GM13976 (cell line): ENCODE measurements at regions not wholly inside any gene's neighbourhood (a gene's known extent, or its start where the extent isn't known, plus 50 kb on each side); places are given as distances from the start of the nearest gene placed in this dataset.
"Not testable (repeated sequence)": the region's sequence is repeated elsewhere in the genome, so short reads cannot be mapped to it uniquely, and the experiment has no call there.

ENCODE experiments used
- DNase-seq: peaks from one replicate; pipeline ENCODE4 v3.0.0; 2012; ENCODE audit warnings: low spot score
- in situ Hi-C: fragments of 300-500 bp; cut with MboI; formaldehyde crosslinking; loops from one replicate; pipeline ENCODE4 v1.12.0; 2022; ENCODE audit warnings: low sequenced_read_pairs, mixed read lengths, inconsistent platforms; ENCODE audit not compliant: unreplicated experiment
- TF ChIP-seq, protein P1 (sequence below): IDR thresholded peaks from 2 replicates; pipeline ENCODE4 v1.5.1; 2012; ENCODE audit warnings: borderline replicate concordance, mild to moderate bottlenecking; ENCODE audit not compliant: insufficient read depth; ENCODE audit errors: extremely low read depth, missing control alignments, control extremely low read depth

DNA sequence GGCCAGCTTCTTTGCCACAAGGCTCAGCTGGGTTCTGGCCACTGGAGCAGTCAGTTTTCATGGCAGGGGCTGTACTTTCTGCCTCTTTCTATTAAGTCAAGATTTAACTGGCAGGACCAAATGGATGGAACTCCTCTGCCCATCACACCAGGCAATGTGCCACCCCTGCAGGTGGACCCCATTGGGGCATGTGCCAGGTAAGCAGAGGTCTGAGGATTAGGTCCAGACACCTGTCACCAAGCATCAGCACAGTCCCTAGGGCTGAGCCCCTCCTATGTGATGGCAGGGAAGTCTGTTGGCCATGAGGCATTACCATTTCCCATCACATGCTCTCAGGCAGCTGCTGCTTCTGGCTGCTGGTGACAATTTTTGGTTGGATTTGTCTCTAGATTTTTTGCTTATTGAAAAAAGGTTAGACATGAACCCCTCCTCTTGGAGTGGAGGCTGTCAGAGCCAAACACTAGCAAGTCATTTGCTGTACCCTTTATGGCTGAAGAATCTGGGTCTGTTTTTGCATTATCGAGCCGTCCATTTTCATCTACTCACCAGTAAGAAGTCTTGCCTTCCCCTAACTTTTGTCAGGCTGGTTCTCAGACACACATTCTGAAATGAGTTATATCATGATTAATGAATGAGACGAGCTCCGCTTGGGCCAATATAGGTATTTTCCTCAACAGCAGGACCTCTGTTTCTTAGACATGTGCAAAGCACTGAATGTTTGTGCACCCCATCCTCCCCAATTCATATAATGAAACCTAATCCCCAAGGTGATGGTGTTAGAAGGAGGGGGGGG lies 328.0 kb downstream of the TSN start:
- DNase-seq: no peak
- in situ Hi-C loops: no loop called here
- TF ChIP-seq, protein P1, sequence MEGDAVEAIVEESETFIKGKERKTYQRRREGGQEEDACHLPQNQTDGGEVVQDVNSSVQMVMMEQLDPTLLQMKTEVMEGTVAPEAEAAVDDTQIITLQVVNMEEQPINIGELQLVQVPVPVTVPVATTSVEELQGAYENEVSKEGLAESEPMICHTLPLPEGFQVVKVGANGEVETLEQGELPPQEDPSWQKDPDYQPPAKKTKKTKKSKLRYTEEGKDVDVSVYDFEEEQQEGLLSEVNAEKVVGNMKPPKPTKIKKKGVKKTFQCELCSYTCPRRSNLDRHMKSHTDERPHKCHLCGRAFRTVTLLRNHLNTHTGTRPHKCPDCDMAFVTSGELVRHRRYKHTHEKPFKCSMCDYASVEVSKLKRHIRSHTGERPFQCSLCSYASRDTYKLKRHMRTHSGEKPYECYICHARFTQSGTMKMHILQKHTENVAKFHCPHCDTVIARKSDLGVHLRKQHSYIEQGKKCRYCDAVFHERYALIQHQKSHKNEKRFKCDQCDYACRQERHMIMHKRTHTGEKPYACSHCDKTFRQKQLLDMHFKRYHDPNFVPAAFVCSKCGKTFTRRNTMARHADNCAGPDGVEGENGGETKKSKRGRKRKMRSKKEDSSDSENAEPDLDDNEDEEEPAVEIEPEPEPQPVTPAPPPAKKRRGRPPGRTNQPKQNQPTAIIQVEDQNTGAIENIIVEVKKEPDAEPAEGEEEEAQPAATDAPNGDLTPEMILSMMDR: no peak

DNA sequence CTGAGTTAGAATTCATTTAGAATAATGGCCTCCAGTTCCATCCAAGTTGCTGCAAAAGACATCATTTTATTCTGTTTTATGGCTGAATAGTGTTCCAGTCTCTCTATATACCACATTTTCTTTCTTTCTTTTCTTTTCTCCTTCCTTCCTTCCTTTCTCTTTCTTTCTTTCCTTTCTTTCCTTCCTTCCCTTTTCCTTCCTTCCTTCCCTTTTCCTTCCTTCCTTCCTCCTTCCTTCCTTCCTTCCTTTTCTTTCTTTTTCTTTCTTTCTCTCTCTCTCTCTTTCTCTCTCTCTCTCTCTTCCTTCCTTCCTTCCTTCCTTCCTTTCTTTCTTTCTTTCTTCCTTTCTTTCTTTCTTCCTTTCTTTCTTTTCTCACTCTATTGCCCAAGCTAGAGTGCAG lies 330.2 kb downstream of the TSN start:
- DNase-seq, in situ Hi-C loops: not testable (repeated sequence)

DNA sequence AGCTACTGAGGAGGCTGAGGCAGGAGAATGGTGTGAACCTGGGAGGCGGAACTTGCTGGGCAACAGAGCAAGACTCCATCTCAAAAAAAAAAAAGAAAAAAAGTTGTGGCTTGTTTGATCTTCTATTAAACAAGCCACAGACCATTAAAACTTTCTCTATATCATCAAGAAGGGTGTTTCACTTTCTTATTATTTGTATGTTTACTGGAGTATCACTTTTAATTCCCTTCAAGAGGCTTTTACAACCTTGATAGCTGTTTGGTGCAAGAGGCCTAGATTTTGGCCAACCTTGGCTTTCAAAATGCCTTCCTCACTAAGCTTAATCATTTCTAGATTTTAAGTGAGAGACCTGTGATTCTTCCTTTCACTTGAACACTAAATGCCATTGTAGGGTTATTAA lies 339.1 kb downstream of the TSN start:
- no peak for DNase-seq
- TF ChIP-seq, protein P1: no peak
- in situ Hi-C loops: no loop called here

DNA sequence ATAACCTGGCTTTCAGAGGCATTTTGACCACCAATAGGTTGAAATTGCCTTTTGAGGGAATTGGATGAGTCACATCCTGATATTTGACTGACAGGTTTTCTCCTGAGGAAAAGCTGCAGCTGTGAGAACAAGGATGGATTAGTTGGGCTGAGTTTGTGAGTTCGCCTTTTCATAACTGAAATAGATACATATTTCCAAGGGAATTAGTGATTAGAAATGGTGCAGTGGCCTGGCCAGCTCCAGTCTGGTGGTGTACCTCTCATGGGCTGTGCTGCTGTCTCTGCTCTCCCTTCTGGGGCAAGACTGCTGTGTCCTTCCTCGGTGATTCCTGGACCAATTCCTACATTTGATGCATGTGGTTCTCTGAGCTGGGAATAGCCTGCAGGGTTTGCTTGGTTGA lies 341.3 kb downstream of the TSN start:
- in situ Hi-C loops: no loop called here
- TF ChIP-seq, protein P1: no peak
- DNase-seq: no peak

DNA sequence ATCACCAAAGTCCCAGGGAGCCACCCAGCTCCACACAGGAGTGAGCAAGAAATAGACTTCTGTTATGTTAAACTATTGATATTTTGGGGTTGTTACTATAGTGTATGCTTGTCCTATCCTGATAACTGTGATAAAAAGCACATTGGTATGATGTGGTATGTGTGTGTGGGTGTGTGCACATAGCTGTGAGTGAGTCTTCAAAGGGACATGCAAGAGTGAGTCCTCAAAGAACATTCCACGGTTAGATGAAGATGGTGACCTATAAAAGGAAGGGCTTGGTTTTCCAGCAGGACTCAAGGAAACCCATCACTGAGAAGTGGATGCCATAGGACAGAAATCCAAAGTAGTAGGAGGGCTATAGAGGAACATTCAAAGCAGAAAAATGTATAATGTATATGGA lies 342.9 kb downstream of the TSN start:
- TF ChIP-seq, protein P1: no peak
- in situ Hi-C loops: no loop called here
- no peak for DNase-seq

DNA sequence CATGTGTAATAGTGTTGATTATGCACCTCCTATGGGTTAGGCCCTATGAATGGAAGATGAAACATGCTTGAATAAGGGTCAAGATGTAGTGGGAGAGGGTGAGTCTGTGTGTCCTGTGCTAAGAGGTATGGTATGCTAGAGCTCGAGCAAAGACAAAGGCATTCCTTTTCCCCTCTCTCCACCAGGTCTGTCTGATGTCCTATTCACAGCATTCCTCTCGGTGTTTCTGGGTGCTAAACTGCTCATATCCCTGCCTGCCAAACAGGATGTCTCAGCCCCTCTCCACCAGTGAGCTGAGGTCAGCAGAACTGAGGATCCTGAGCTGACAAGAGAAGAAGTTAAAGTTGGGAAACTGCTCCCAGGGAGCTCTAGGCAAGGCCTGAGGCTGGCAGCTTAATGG lies 344.9 kb downstream of the TSN start:
- TF ChIP-seq, protein P1: no peak
- in situ Hi-C loops: no loop called here
- DNase-seq: no peak

DNA sequence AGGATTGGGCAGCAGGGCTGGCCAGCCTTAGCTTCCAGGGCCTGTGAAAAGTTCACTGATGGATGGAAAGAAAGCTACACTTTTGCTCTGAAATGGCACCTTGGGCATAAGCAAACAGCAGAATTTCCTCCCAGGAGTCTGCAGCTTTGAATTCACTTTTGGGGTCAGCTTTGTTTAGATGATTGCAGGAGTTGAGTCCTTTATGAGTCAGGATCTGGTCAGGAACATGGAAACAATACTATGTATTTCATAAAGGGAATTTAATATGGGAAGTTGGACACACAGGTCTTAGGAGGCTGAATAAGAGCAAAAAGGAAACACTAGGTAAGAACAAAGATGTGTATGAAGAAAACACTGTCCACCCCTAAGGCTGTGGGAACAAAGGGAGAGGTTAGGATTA lies 345.3 kb downstream of the TSN start:
- TF ChIP-seq, protein P1: no peak
- in situ Hi-C loops: no loop called here
- DNase-seq: no peak
